GM23338 (cell line): ENCODE measurements at regions not wholly inside any gene's neighbourhood (a gene's known extent, or its start where the extent isn't known, plus 50 kb on each side); places are given as distances from the start of the nearest gene placed in this dataset.

Experiments
- ATAC-seq: fragments of 200-7000 bp; cut with Tn5 transposase; 3 replicates; pipeline ENCODE4 v1.9.1; 2020
- DNase-seq: peaks from one replicate; pipeline ENCODE4 v3.0.0-alpha.2; 2015; ENCODE audit warnings: low spot score
- H2AFZ ChIP-seq: fragments of 200-600 bp; sonication (generic); 2 replicates; pipeline ENCODE4 v1.8.0; 2016; ENCODE audit warnings: antibody characterized with exemption, mild to moderate bottlenecking, moderate library complexity
- H3F3A ChIP-seq: fragments of 200-600 bp; sonication (generic); replicated peaks from 2 replicates; pipeline ENCODE4 v1.8.0; 2017; ENCODE audit warnings: antibody characterized with exemption, mixed run types, low read depth
- H3K27ac ChIP-seq: fragments of 200-600 bp; sonication (generic); 2 replicates; pipeline ENCODE4 v1.6.1; 2016; ENCODE audit warnings: low read depth
- H3K27me3 ChIP-seq: fragments of 200-600 bp; sonication (generic); 2 replicates; pipeline ENCODE4 v1.8.0; 2016; ENCODE audit warnings: mild to moderate bottlenecking, mixed run types, moderate library complexity; ENCODE audit not compliant: insufficient read depth
- H3K36me3 ChIP-seq: fragments of 200-600 bp; sonication (generic); 2 replicates; pipeline ENCODE4 v1.8.0; 2016; ENCODE audit warnings: mild to moderate bottlenecking; ENCODE audit not compliant: insufficient read depth
- H3K4me1 ChIP-seq: fragments of 200-600 bp; sonication (generic); 2 replicates; pipeline ENCODE4 v1.8.0; 2016; ENCODE audit warnings: mild to moderate bottlenecking, moderate library complexity; ENCODE audit not compliant: insufficient read depth
- H3K4me2 ChIP-seq: fragments of 200-600 bp; sonication (generic); 2 replicates; pipeline ENCODE4 v1.7.1; 2017; ENCODE audit warnings: mixed run types
- H3K4me3 ChIP-seq: fragments of 200-600 bp; sonication (generic); 2 replicates; pipeline ENCODE4 v1.6.1; 2016; ENCODE audit warnings: mixed run types
- H3K79me2 ChIP-seq: fragments of 200-600 bp; sonication (generic); replicated peaks from 2 replicates; pipeline ENCODE4 v1.8.0; 2017; ENCODE audit warnings: mild to moderate bottlenecking; ENCODE audit not compliant: insufficient read depth
- H3K9me2 ChIP-seq: fragments of 200-600 bp; sonication (generic); 2 replicates; pipeline ENCODE4 v1.8.0; 2017; ENCODE audit not compliant: insufficient read depth
- H4K20me1 ChIP-seq: fragments of 200-600 bp; sonication (generic); replicated peaks from 2 replicates; pipeline ENCODE4 v1.8.0; 2017; ENCODE audit warnings: mild to moderate bottlenecking; ENCODE audit not compliant: insufficient read depth
- H3K27ac Mint-ChIP-seq: 2 replicates; pipeline ENCODE4 v1.8.0; 2020; ENCODE audit warnings: inconsistent platforms, mild to moderate bottlenecking, moderate library complexity, mixed read lengths
- H3K27me3 Mint-ChIP-seq: 3 replicates; pipeline ENCODE4 v1.8.0; 2022; ENCODE audit warnings: low read depth, mild to moderate bottlenecking, moderate library complexity, mixed read lengths, inconsistent platforms; ENCODE audit not compliant: insufficient read depth, poor library complexity
- H3K36me3 Mint-ChIP-seq: 3 replicates; pipeline ENCODE4 v1.8.0; 2021; ENCODE audit warnings: low read depth, mild to moderate bottlenecking, inconsistent platforms, moderate library complexity, mixed read lengths
- H3K4me1 Mint-ChIP-seq: 3 replicates; pipeline ENCODE4 v1.8.0; 2020; ENCODE audit warnings: mild to moderate bottlenecking, inconsistent platforms, mixed read lengths
- H3K4me3 Mint-ChIP-seq: 3 replicates; pipeline ENCODE4 v1.8.0; 2021; ENCODE audit warnings: moderate library complexity, mild to moderate bottlenecking, inconsistent platforms, mixed read lengths
- H3K9me3 Mint-ChIP-seq: 3 replicates; pipeline ENCODE4 v1.8.0; 2020; ENCODE audit warnings: moderate library complexity, mild to moderate bottlenecking, inconsistent platforms, mixed read lengths
- CREB1 ChIP-seq: fragments of 250-450 bp; sonication (Bioruptor Pico); IDR thresholded peaks from 2 replicates; pipeline ENCODE4 v1.5.0; 2020; ENCODE audit warnings: low read depth, mild to moderate bottlenecking, moderate library complexity
- CTCF ChIP-seq, 2 experiments: fragments of 200-600 bp in 1 of 2; sonication (generic) in 1 of 2; conservative IDR thresholded peaks; 2 replicates each; pipeline versions ENCODE4 v1.5.1 to v1.6.1; 2016 to 2017; ENCODE audit warnings: antibody characterized with exemption in 2 of 2, low read depth in 2 of 2, mild to moderate bottlenecking in 2 of 2, moderate library complexity in 1 of 2
- ETS1 ChIP-seq: IDR thresholded peaks from 2 replicates; pipeline ENCODE4 v1.6.1; 2016; ENCODE audit warnings: antibody characterized with exemption
- EZH2 ChIP-seq: fragments of 200-600 bp; sonication (generic); IDR thresholded peaks from one replicate; pipeline ENCODE4 v1.8.0; 2017; ENCODE audit warnings: antibody characterized with exemption, mild to moderate bottlenecking, low read depth; ENCODE audit not compliant: unreplicated experiment
- EZH2phosphoT487 ChIP-seq: fragments of 200-600 bp; sonication (generic); IDR thresholded peaks from one replicate; pipeline ENCODE4 v1.8.1; 2018; ENCODE audit warnings: antibody characterized with exemption; ENCODE audit not compliant: unreplicated experiment
- NANOG ChIP-seq: IDR thresholded peaks from 2 replicates; pipeline ENCODE4 v1.6.1; 2016; ENCODE audit warnings: antibody characterized with exemption, borderline replicate concordance
- POLR2AphosphoS5 ChIP-seq: IDR thresholded peaks from 2 replicates; pipeline ENCODE4 v1.6.1; 2016; ENCODE audit warnings: antibody characterized with exemption, low read depth
- REST ChIP-seq: IDR thresholded peaks from one replicate; pipeline ENCODE4 v1.6.1; 2018; ENCODE audit warnings: antibody characterized with exemption; ENCODE audit not compliant: unreplicated experiment
- STAT1 ChIP-seq: IDR thresholded peaks from one replicate; pipeline ENCODE4 v1.6.1; 2016; ENCODE audit warnings: antibody characterized with exemption; ENCODE audit not compliant: unreplicated experiment
- ZNF114 ChIP-seq: fragments of 250-450 bp; sonication (Bioruptor Pico); IDR thresholded peaks from 2 replicates; pipeline ENCODE4 v1.5.0; 2020; ENCODE audit warnings: mild to moderate bottlenecking, moderate library complexity
- ZNF462 ChIP-seq: fragments of 250-450 bp; sonication (Bioruptor Pico); IDR thresholded peaks from 2 replicates; pipeline ENCODE4 v1.5.0; 2020; ENCODE audit warnings: mild to moderate bottlenecking, moderate library complexity

GRCh38 chr7:96548664-96549063 lies 161.0 kb downstream of the SEM1 start (continued):
- no peak for TF ChIP-seq REST
- no peak for TF ChIP-seq NANOG
- TF ChIP-seq ETS1: no peak
- TF ChIP-seq EZH2phosphoT487: no peak
- TF ChIP-seq POLR2AphosphoS5: no peak
- TF ChIP-seq CREB1 (CRISPR knock-in tag): no peak
- no peak for TF ChIP-seq ZNF114 (CRISPR knock-in tag)
- TF ChIP-seq CTCF (conservative IDR thresholded peaks at IDR 0.05; ENCODE audit: low read depth in 2 of 2): no peak
- no peak for TF ChIP-seq STAT1
- no peak for TF ChIP-seq EZH2

GRCh38 chr7:96547371-96547811 lies 162.3 kb downstream of the SEM1 start:
- H3K4me3 Mint-ChIP-seq: no peak overlapping the region
- no peaks in the 10 kb centered on the region for H3F3A ChIP-seq
- peaks cover 1% of the 10 kb centered on the region for H3K27me3 Mint-ChIP-seq
- TF ChIP-seq ZNF462 (CRISPR knock-in tag) (no peak), ETS1 (no peak)
- no peaks in the 10 kb centered on the region for H3K9me2 ChIP-seq
- H3K4me3 ChIP-seq: no peak overlapping the region
- no peaks in the 10 kb centered on the region for H3K9me3 Mint-ChIP-seq
- no peaks in the 10 kb centered on the region for H4K20me1 ChIP-seq
- no peaks in the 10 kb centered on the region for H3K4me1 Mint-ChIP-seq
- no peak overlapping the region for H3K27ac Mint-ChIP-seq
- H3K27ac ChIP-seq: no peak overlapping the region
- H2AFZ ChIP-seq: no peak overlapping the region
- no peaks in the 10 kb centered on the region for H3K36me3 ChIP-seq
- ATAC-seq (no peak), DNase-seq (no peak)
- no peaks in the 10 kb centered on the region for H3K36me3 Mint-ChIP-seq
- no peak overlapping the region for H3K4me2 ChIP-seq
- H3K27me3 ChIP-seq: no peaks in the 10 kb centered on the region
- H3K4me1 ChIP-seq: no peaks in the 10 kb centered on the region
- H3K79me2 ChIP-seq: no peaks in the 10 kb centered on the region
